GM23248 (cell line): ENCODE measurements at regions not wholly inside any gene's neighbourhood (a gene's known extent, or its start where the extent isn't known, plus 50 kb on each side); places are given as distances from the start of the nearest gene placed in this dataset.
A peak's percentile ranks its signal among the peaks of the same experiment; 100 is the strongest.
"Not testable (repeated sequence)": the region's sequence is repeated elsewhere in the genome, so short reads cannot be mapped to it uniquely, and the experiment has no call there.

Experiments
- DNase-seq: peaks from one replicate; pipeline ENCODE4 v3.0.0-alpha.2; 2015
- H2AFZ ChIP-seq: fragments of 200-600 bp; sonication (generic); 2 replicates; pipeline ENCODE4 v1.6.1; 2016; ENCODE audit warnings: antibody characterized with exemption
- H3F3A ChIP-seq: fragments of 200-600 bp; sonication (generic); 2 replicates; pipeline ENCODE4 v1.6.1; 2016; ENCODE audit warnings: mild to moderate bottlenecking, antibody characterized with exemption, mixed run types; ENCODE audit not compliant: insufficient read depth
- H3K27ac ChIP-seq: fragments of 200-600 bp; sonication (generic); 2 replicates; pipeline ENCODE4 v1.5.1; 2016; ENCODE audit warnings: mild to moderate bottlenecking
- H3K27me3 ChIP-seq: fragments of 200-600 bp; sonication (generic); replicated peaks from 2 replicates; pipeline ENCODE4 v1.6.1; 2016; ENCODE audit warnings: mild to moderate bottlenecking; ENCODE audit not compliant: insufficient read depth
- H3K36me3 ChIP-seq: fragments of 200-600 bp; sonication (generic); 2 replicates; pipeline ENCODE4 v1.6.1; 2016; ENCODE audit warnings: low read depth, mild to moderate bottlenecking
- H3K4me1 ChIP-seq: fragments of 200-600 bp; sonication (generic); 2 replicates; pipeline ENCODE4 v1.6.1; 2016; ENCODE audit warnings: mild to moderate bottlenecking; ENCODE audit not compliant: insufficient read depth
- H3K4me2 ChIP-seq: fragments of 200-600 bp; sonication (generic); one replicate; pipeline ENCODE4 v1.6.1; 2016; ENCODE audit warnings: mild to moderate bottlenecking; ENCODE audit not compliant: unreplicated experiment
- H3K4me3 ChIP-seq: fragments of 200-600 bp; sonication (generic); 2 replicates; pipeline ENCODE4 v1.5.1; 2016; ENCODE audit warnings: mild to moderate bottlenecking
- H3K79me2 ChIP-seq: fragments of 200-600 bp; sonication (generic); 2 replicates; pipeline ENCODE4 v1.6.1; 2016; ENCODE audit warnings: mild to moderate bottlenecking; ENCODE audit not compliant: insufficient read depth
- H3K9ac ChIP-seq: fragments of 200-600 bp; sonication (generic); 2 replicates; pipeline ENCODE4 v1.6.1; 2016; ENCODE audit warnings: mild to moderate bottlenecking
- H3K9me2 ChIP-seq: fragments of 200-600 bp; sonication (generic); 2 replicates; pipeline ENCODE4 v1.6.1; 2016; ENCODE audit warnings: mixed run types, mild to moderate bottlenecking, moderate library complexity; ENCODE audit not compliant: insufficient read depth
- H3K9me3 ChIP-seq: fragments of 200-600 bp; sonication (generic); one replicate; pipeline ENCODE4 v1.6.1; 2017; ENCODE audit warnings: low read depth
- H4K20me1 ChIP-seq: fragments of 200-600 bp; sonication (generic); 2 replicates; pipeline ENCODE4 v1.6.0; 2016; ENCODE audit not compliant: insufficient read depth
- EZH2 ChIP-seq: fragments of 200-600 bp; sonication (generic); IDR thresholded peaks from 2 replicates; pipeline ENCODE4 v1.6.1; 2018; ENCODE audit warnings: antibody characterized with exemption, mild to moderate bottlenecking; ENCODE audit not compliant: insufficient read depth, poor library complexity, severe bottlenecking
- EZH2phosphoT487 ChIP-seq: fragments of 200-600 bp; sonication (generic); IDR thresholded peaks from 2 replicates; pipeline ENCODE4 v1.6.1; 2018; ENCODE audit warnings: antibody characterized with exemption, moderate library complexity, mild to moderate bottlenecking, low read depth; ENCODE audit not compliant: insufficient read depth
- WGBS, 2 experiments: methylation state at CpG; one replicate each; pipeline ENCODE4 v1.1.6; 2015 to 2017; ENCODE audit warnings: low lambda C conversion rate in 2 of 2, low coverage in 1 of 2; ENCODE audit errors: missing lambda C conversion rate in 2 of 2; 5-methylcytosine and 5-hydroxymethylcytosine counted together
- in situ Hi-C: fragments of 300-500 bp; cut with MboI; formaldehyde crosslinking; loops from 2 replicates; pipeline ENCODE4 v1.15.0; 2020

- WGBS, 2 experiments, result 37 to 40% methylated on average over 2 of the region's 2 CpGs
- Histone ChIP-seq H3K9me3 (no peaks in the 10 kb centered on the region), H3K9me2 (no peaks in the 10 kb centered on the region), H3K27me3 (no peaks in the 10 kb centered on the region), H3K4me3 (no peak overlapping the region), H3F3A (peaks cover 34% of the 10 kb centered on the region), H4K20me1 (no peaks in the 10 kb centered on the region), H3K4me2 (peak overlapping the region; percentile 74), H3K4me1 (peaks cover 43% of the 10 kb centered on the region), H2AFZ (no peak overlapping the region), H3K79me2 (no peaks in the 10 kb centered on the region), H3K9ac (peak overlapping the region; percentile 71), H3K27ac (peak overlapping the region; percentile 90), H3K36me3 (no peaks in the 10 kb centered on the region)
- TF ChIP-seq EZH2phosphoT487, result no peak
- no peak for TF ChIP-seq EZH2
- in situ Hi-C loops, result loop anchor here (10.0 kb wide), 1 partner anchor 106 kb away; no protein-coding TSS in a partner anchor
- DNase-seq, result no peak
Measured at GRCh38 chr2:234250926-234251325, 200.4 kb downstream of the SPP2 start.

GRCh38 chr2:234249873-234250272 lies 199.4 kb downstream of the SPP2 start:
- Histone ChIP-seq H3K27me3 (no peaks in the 10 kb centered on the region), H3K4me1 (peaks cover 50% of the 10 kb centered on the region), H3F3A (peaks cover 42% of the 10 kb centered on the region), H4K20me1 (no peaks in the 10 kb centered on the region), H3K9me3 (no peaks in the 10 kb centered on the region), H2AFZ (no peak overlapping the region), H3K9me2 (no peaks in the 10 kb centered on the region), H3K9ac (peak overlapping the region; percentile 60), H3K27ac (peak overlapping the region; percentile 78), H3K4me3 (peak overlapping the region; percentile 19; the same call in 1 of the 2 replicates), H3K36me3 (no peaks in the 10 kb centered on the region), H3K79me2 (no peaks in the 10 kb centered on the region), H3K4me2 (peak overlapping the region; percentile 74)
- 8 to 11% methylated on average over 5 of the region's 5 CpGs for WGBS, 2 experiments
- in situ Hi-C loops, result loop anchor here (10.0 kb wide), 1 partner anchor 105 kb away; no protein-coding TSS in a partner anchor
- peak; percentile 88 for DNase-seq
- TF ChIP-seq EZH2, result no peak

GRCh38 chr2:234249034-234249735 lies 198.7 kb downstream of the SPP2 start:
- peak overlapping the region; percentile 78 for H3K27ac ChIP-seq
- no peak for TF ChIP-seq EZH2
- no peak for TF ChIP-seq EZH2phosphoT487

GRCh38 chr2:234248213-234248710 lies 197.8 kb downstream of the SPP2 start:
- in situ Hi-C loops, H3K9ac ChIP-seq, DNase-seq, H3K27ac ChIP-seq, H3K9me2 ChIP-seq, H3K79me2 ChIP-seq, H3K4me3 ChIP-seq, H2AFZ ChIP-seq, H3K27me3 ChIP-seq, H4K20me1 ChIP-seq, H3K4me2 ChIP-seq, H3K36me3 ChIP-seq, H3K9me3 ChIP-seq: not testable (repeated sequence)
- 94 to 96% methylated on average over 10 of the region's 10 CpGs for WGBS, 2 experiments
- Histone ChIP-seq H3K4me1 (peaks cover 65% of the 10 kb centered on the region), H3F3A (peaks cover 42% of the 10 kb centered on the region)

More at GRCh38 chr2:234249034-234249735, 198.7 kb downstream of the SPP2 start:
- Histone ChIP-seq H3K79me2 (no peaks in the 10 kb centered on the region), H3K4me1 (peaks cover 56% of the 10 kb centered on the region), H3K36me3 (no peaks in the 10 kb centered on the region), H4K20me1 (no peaks in the 10 kb centered on the region), H3K27me3 (no peaks in the 10 kb centered on the region), H3K9me3 (no peaks in the 10 kb centered on the region), H3K4me3 (peak overlapping the region; percentile 19; the same call in 1 of the 2 replicates), H2AFZ (no peak overlapping the region), H3K9me2 (no peaks in the 10 kb centered on the region), H3K4me2 (peak overlapping the region; percentile 74), H3K9ac (peak overlapping the region; percentile 60), H3F3A (peaks cover 42% of the 10 kb centered on the region)
- DNase-seq, result peak; percentile 23
- in situ Hi-C loops, result no loop called here
- WGBS, 2 experiments, result 88 to 93% methylated on average over 5 of the region's 5 CpGs
